ENCODE measurements at regions not wholly inside any gene's neighbourhood (a gene's known extent, or its start where the extent isn't known, plus 50 kb on each side); places are given as distances from the start of the nearest gene placed in this dataset.

DNA sequence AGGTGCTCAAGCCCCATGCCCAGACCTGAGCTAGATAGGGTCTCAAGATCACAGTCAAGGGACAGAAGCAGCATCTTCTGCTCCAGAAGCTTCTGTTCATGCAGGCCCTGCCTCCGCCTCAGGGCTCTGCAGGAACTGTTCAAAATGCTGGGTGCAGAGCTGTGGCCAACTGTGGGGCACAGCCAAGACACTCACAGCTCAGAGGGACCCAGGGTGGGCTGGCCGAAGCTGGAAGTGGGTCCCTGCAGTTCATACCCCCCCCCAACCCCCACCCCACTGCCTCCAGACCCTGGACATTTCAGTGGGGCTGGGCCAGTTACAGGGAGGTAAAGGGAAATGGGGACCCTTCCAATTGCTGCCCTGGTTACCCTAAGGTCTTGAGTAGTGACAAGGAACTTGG, 129.0 kb downstream of the CRYBB2 start:
- TF ChIP-seq CEBPB (IDR thresholded peaks at IDR 0.05; ENCODE audit: low read depth) (no peak), RAD21 (IDR thresholded peaks at IDR 0.05; ENCODE audit: low read depth) (no peak), EZH2phosphoT487 (IDR thresholded peaks at IDR 0.05; ENCODE audit: borderline replicate concordance) (no peak), EZH2 (IDR thresholded peaks at IDR 0.05) (no peak), POLR2AphosphoS5 (IDR thresholded peaks at IDR 0.05; ENCODE audit: low read depth, low read length) (no peak)
- TF ChIP-seq, protein P1, sequence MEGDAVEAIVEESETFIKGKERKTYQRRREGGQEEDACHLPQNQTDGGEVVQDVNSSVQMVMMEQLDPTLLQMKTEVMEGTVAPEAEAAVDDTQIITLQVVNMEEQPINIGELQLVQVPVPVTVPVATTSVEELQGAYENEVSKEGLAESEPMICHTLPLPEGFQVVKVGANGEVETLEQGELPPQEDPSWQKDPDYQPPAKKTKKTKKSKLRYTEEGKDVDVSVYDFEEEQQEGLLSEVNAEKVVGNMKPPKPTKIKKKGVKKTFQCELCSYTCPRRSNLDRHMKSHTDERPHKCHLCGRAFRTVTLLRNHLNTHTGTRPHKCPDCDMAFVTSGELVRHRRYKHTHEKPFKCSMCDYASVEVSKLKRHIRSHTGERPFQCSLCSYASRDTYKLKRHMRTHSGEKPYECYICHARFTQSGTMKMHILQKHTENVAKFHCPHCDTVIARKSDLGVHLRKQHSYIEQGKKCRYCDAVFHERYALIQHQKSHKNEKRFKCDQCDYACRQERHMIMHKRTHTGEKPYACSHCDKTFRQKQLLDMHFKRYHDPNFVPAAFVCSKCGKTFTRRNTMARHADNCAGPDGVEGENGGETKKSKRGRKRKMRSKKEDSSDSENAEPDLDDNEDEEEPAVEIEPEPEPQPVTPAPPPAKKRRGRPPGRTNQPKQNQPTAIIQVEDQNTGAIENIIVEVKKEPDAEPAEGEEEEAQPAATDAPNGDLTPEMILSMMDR (IDR thresholded peaks at IDR 0.05 in 2 of 3, conservative IDR thresholded peaks at IDR 0.05 in 1 of 3; ENCODE audit: borderline replicate concordance in 1 of 3, insufficient read depth in 1 of 3, low read depth in 2 of 3, low read length in 2 of 3): no peak
- TF ChIP-seq, protein P2, sequence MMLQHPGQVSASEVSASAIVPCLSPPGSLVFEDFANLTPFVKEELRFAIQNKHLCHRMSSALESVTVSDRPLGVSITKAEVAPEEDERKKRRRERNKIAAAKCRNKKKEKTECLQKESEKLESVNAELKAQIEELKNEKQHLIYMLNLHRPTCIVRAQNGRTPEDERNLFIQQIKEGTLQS (IDR thresholded peaks at IDR 0.05): no peak
